ENCODE measurements at regions not wholly inside any gene's neighbourhood (a gene's known extent, or its start where the extent isn't known, plus 50 kb on each side); places are given as distances from the start of the nearest gene placed in this dataset.

GRCh38 chr14:103195828-103196615, 72.8 kb downstream of the TNFAIP2 start:
- Mint-ChIP-seq H3K4me3 (no peak overlapping the region), H3K9me3 (no peaks in the 10 kb centered on the region), H3K27me3 (ENCODE audit: low read depth) (peaks cover 5% of the 10 kb centered on the region), H3K4me1 (ENCODE audit: low read depth) (no peaks in the 10 kb centered on the region), H3K27ac (no peak overlapping the region), H3K36me3 (ENCODE audit: low read depth) (no peaks in the 10 kb centered on the region)
- CTCF ChIA-PET = no interaction called here
- intact Hi-C loops (cut with micrococcal nuclease) = no loop called here
- no peak for DNase-seq

- H3K27ac Mint-ChIP-seq = no peak overlapping the region
- H3K4me1 Mint-ChIP-seq (ENCODE audit: low read depth) = no peaks in the 10 kb centered on the region
- no peak for DNase-seq
- no peak overlapping the region for H3K4me3 Mint-ChIP-seq
- H3K36me3 Mint-ChIP-seq (ENCODE audit: low read depth) = no peaks in the 10 kb centered on the region
- H3K9me3 Mint-ChIP-seq = no peaks in the 10 kb centered on the region
- CTCF ChIA-PET = no interaction called here
- H3K27me3 Mint-ChIP-seq (ENCODE audit: low read depth) = peaks cover 9% of the 10 kb centered on the region
- intact Hi-C loops (cut with micrococcal nuclease) = no loop called here
These were observed 73.5 kb downstream of the TNFAIP2 start for GRCh38 chr14:103196716-103197115.

DNA sequence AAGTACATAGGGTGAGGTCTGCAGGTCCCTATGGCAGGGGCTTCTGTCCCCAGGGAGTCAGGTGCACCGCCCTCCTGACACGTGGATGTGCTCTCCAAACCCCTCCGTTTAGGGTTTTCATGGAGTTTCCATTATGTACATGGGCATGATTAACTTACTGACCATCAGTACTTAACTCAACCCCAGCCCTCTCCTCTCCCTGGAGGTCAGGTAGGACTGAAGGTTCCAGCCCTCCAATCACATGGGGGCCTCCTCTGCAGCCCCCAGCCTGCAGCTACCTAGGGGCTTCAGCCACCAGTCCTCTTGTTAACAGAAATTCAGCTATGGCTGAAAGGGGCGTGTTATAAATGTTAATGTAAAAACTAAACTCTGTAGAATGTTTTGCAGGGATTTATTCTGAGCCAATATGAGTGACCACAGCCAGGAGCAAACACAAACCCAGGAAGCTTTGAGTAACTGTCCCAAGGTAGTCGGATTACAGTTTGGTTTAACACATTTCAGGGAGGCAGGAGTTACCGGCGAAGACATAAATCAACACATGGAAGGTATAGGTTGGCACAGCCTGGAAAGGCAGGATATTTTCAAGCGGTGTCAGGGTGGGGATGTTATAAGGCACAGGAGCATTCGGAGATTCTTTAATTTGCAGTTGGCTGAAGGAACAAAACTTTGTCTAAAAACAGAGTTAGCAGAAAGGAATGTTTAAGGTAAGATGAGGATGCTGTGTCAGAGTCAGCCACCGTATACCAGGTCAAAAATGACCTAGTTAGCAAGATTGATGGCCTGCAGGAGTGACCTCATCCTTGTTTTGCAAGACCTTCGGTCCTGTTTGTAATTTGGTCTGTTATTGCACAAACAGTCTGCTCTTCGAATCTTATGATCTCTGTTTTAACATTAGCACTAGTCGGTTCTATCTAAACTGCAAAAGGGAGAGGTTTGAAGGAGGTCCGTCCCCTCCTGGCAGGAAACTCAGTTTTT, 75.2 kb downstream of the TNFAIP2 start:
- Mint-ChIP-seq H3K9me3 (no peaks in the 10 kb centered on the region), H3K36me3 (ENCODE audit: low read depth) (no peaks in the 10 kb centered on the region), H3K4me3 (no peak overlapping the region), H3K4me1 (ENCODE audit: low read depth) (no peaks in the 10 kb centered on the region), H3K27ac (no peak overlapping the region), H3K27me3 (ENCODE audit: low read depth) (peaks cover 9% of the 10 kb centered on the region)
- DNase-seq = no peak
- intact Hi-C loops (cut with micrococcal nuclease) = no loop called here
- CTCF ChIA-PET = interaction anchor here (0.6 kb wide), 1 partner anchor 967 kb away, joined by 3 read pairs; no protein-coding TSS in a partner anchor

- DNase-seq = no peak
- Mint-ChIP-seq H3K36me3 (ENCODE audit: low read depth) (peaks cover 2% of the 10 kb centered on the region), H3K4me1 (ENCODE audit: low read depth) (no peaks in the 10 kb centered on the region), H3K27me3 (ENCODE audit: low read depth) (peaks cover 9% of the 10 kb centered on the region), H3K9me3 (peaks cover 6% of the 10 kb centered on the region), H3K27ac (no peak overlapping the region), H3K4me3 (no peak overlapping the region)
- intact Hi-C loops (cut with micrococcal nuclease) = no loop called here
- CTCF ChIA-PET = no interaction called here
These were observed 75.9 kb downstream of the TNFAIP2 start for GRCh38 chr14:103199124-103199523.

GRCh38 chr14:103201801-103202200, 78.5 kb downstream of the TNFAIP2 start:
- Mint-ChIP-seq H3K4me1 (ENCODE audit: low read depth) (no peaks in the 10 kb centered on the region), H3K9me3 (peaks cover 19% of the 10 kb centered on the region), H3K4me3 (no peak overlapping the region), H3K27ac (no peak overlapping the region), H3K36me3 (ENCODE audit: low read depth) (peaks cover 2% of the 10 kb centered on the region), H3K27me3 (ENCODE audit: low read depth) (peaks cover 8% of the 10 kb centered on the region)
- intact Hi-C loops (cut with micrococcal nuclease) = no loop called here
- CTCF ChIA-PET = interaction anchor here (0.6 kb wide), 1 partner anchor 43 kb away, joined by 3 read pairs; no protein-coding TSS in a partner anchor
- no peak for DNase-seq

DNA sequence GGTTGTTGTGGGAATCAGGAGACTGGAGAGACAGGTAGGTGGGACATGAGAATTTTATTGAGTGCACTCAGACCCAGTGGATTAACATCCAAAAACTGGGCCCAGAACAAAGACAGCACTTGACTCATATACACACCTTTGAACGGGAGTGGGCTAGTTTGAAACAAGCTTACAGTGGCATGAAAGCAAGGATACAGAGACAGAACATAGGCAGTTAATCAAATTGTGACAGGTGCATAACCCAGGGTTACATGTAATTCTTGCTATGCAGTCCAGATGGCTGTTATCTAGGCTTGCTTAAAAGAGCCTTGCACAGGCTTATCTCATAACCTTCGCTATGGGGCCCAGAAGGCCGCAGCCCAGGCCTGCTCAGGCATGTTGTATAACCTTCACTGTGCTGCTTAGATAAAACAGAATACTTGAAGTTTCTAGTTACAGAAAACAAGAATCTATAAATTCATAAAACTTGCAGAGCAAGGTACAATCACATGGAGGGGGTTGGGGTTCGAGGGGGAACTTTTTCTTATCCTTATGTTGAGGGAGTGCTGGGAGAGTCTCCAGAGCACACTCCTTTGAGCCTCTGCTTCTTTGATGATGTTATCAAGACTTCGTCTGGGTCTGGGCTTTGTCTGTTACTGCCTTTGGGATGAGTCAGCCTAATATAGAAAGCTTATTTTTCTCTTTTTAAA, 81.7 kb downstream of the TNFAIP2 start:
- Mint-ChIP-seq H3K27me3 (ENCODE audit: low read depth) (peaks cover 29% of the 10 kb centered on the region), H3K27ac (no peak overlapping the region), H3K4me1 (ENCODE audit: low read depth) (no peaks in the 10 kb centered on the region), H3K9me3 (peaks cover 19% of the 10 kb centered on the region), H3K36me3 (ENCODE audit: low read depth) (peaks cover 2% of the 10 kb centered on the region), H3K4me3 (no peak overlapping the region)
- no peak for DNase-seq
- CTCF ChIA-PET = no interaction called here
- intact Hi-C loops (cut with micrococcal nuclease) = no loop called here

DNA sequence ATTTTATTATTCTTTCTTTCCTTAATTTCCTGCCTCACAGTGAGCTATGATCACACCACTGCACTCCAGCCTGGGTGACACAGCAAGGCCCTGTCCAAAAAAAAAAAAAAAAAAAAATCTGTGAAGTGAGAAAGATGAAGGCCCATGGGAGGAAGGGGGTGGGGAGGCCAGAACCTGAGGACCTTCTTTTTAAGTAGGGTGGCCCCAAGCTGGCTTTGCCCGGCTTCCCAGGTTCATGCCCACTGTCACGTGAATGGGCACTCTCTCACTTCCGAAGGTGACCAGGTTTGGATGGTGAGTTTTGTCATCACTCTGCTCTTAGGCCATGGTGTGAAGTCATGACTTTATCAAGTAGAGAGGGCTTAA, 82.3 kb downstream of the TNFAIP2 start:
- H3K4me3 Mint-ChIP-seq = no peak overlapping the region
- DNase-seq = no peak
- peaks cover 33% of the 10 kb centered on the region for H3K27me3 Mint-ChIP-seq (ENCODE audit: low read depth)
- no peaks in the 10 kb centered on the region for H3K4me1 Mint-ChIP-seq (ENCODE audit: low read depth)
- CTCF ChIA-PET = no interaction called here
- peaks cover 19% of the 10 kb centered on the region for H3K9me3 Mint-ChIP-seq
- no peak overlapping the region for H3K27ac Mint-ChIP-seq
- H3K36me3 Mint-ChIP-seq (ENCODE audit: low read depth) = peaks cover 2% of the 10 kb centered on the region
- intact Hi-C loops (cut with micrococcal nuclease) = no loop called here

DNA sequence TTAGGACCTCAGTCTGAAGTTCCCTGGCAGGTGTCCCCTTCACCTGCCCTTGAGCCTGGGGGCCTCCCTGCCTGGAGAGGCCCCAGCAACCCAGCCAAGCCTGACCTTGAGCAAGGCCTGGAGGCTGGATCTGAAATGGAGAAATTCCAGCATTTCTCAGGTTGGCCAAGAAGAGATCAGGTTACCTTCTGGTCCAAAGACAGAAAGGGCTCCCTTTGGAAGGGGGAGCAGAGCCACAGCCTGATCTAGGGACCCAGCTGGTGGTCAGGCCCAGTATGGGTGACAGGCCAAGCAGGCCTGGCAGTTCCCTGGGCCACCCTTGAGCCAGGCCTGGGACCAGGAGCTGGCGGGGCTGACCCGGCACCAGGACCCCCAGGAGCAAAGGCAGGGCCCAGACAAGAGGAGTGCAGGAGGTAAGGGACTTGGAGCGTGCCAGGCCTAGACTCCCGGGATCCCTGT, 82.8 kb downstream of the TNFAIP2 start:
- H3K36me3 Mint-ChIP-seq (ENCODE audit: low read depth) = peaks cover 2% of the 10 kb centered on the region
- H3K27ac Mint-ChIP-seq = no peak overlapping the region
- no peak overlapping the region for H3K4me3 Mint-ChIP-seq
- intact Hi-C loops (cut with micrococcal nuclease) = no loop called here
- H3K4me1 Mint-ChIP-seq (ENCODE audit: low read depth) = no peaks in the 10 kb centered on the region
- H3K27me3 Mint-ChIP-seq (ENCODE audit: low read depth) = peaks cover 30% of the 10 kb centered on the region
- no peak for DNase-seq
- H3K9me3 Mint-ChIP-seq = peaks cover 19% of the 10 kb centered on the region
- CTCF ChIA-PET = no interaction called here

- Mint-ChIP-seq H3K27me3 (ENCODE audit: low read depth) (peaks cover 30% of the 10 kb centered on the region), H3K9me3 (peaks cover 19% of the 10 kb centered on the region), H3K4me1 (ENCODE audit: low read depth) (no peaks in the 10 kb centered on the region), H3K4me3 (no peak overlapping the region), H3K27ac (no peak overlapping the region), H3K36me3 (ENCODE audit: low read depth) (peaks cover 2% of the 10 kb centered on the region)
- intact Hi-C loops (cut with micrococcal nuclease) = no loop called here
- no peak for DNase-seq
- CTCF ChIA-PET = no interaction called here
These were observed 83.7 kb downstream of the TNFAIP2 start for GRCh38 chr14:103206836-103207387.

DNA sequence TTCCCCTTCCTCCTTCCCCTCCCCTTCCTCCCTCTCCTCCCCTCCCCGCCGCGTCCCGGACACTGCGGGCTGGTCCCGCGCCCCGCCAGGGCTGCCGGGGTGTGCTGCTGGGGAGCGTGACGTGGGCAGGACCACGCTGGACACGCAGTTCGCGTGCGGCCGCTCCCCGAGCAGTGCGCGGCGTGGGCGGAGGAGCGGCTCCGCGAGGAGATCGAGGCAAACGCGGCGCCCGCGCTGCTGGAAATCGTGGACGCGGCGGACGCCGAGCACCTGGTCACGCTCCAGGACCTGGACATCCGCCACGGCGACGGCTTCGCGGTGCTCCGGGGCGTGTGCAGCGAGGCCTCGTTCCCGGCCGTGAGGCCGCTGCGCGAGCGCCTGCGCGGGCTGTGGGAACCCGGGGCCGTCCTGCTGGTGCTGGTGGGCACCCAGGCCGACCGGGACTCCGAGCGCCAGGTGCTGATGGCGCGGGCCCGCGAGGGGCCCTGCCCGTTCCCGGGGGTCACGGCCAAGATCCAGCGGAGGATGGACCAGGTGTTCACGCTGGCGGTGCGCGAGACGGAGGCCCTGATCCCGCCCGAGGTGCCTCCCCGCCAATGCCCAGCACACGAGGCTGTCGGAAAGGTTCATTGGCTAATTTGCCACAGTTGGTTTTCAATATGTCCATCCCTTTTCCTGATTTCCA, 84.3 kb downstream of the TNFAIP2 start:
- Mint-ChIP-seq H3K9me3 (peaks cover 19% of the 10 kb centered on the region), H3K27ac (no peak overlapping the region)
- DNase-seq = no peak

GRCh38 chr14:103209054-103209453, 85.8 kb downstream of the TNFAIP2 start:
- Mint-ChIP-seq H3K36me3 (ENCODE audit: low read depth) (no peaks in the 10 kb centered on the region), H3K4me1 (ENCODE audit: low read depth) (no peaks in the 10 kb centered on the region), H3K4me3 (no peak overlapping the region), H3K27ac (no peak overlapping the region), H3K27me3 (ENCODE audit: low read depth) (peaks cover 41% of the 10 kb centered on the region), H3K9me3 (peaks cover 14% of the 10 kb centered on the region)
- CTCF ChIA-PET = no interaction called here
- intact Hi-C loops (cut with micrococcal nuclease) = no loop called here
- no peak for DNase-seq

More for the DNA sequence above, 84.3 kb downstream of the TNFAIP2 start:
- peaks cover 35% of the 10 kb centered on the region for H3K27me3 Mint-ChIP-seq (ENCODE audit: low read depth)
- intact Hi-C loops (cut with micrococcal nuclease) = no loop called here
- no peaks in the 10 kb centered on the region for H3K4me1 Mint-ChIP-seq (ENCODE audit: low read depth)
- H3K36me3 Mint-ChIP-seq (ENCODE audit: low read depth) = peaks cover 2% of the 10 kb centered on the region
- CTCF ChIA-PET = no interaction called here
- H3K4me3 Mint-ChIP-seq = no peak overlapping the region
